Gastrocnemius medialis (tissue), 4 donors: ENCODE measurements at regions not wholly inside any gene's neighbourhood (a gene's known extent, or its start where the extent isn't known, plus 50 kb on each side); places are given as distances from the start of the nearest gene placed in this dataset.

Source experiments
- ATAC-seq, 2 donors: fragments of 150-250 bp; one replicate each; pipeline ENCODE4 v1.9.1; 2016
- DNase-seq, 2 donors: peaks; one replicate each; pipeline ENCODE4 v3.0.0-alpha.2; 2019
- H3K27ac ChIP-seq, 4 donors: fragments of 200-600 bp; sonication (generic); 1 replicate in 1 of 4; 2 replicates in 3 of 4; pipeline ENCODE4 v1.5.1; 2016 to 2018; ENCODE audit warnings: mild to moderate bottlenecking in 2 of 4, moderate library complexity in 1 of 4
- H3K27me3 ChIP-seq, 3 donors: fragments of 200-600 bp; sonication (generic) in 2 of 3; 1 replicate in 1 of 3; 2 replicates in 2 of 3; pipeline versions ENCODE4 v1.5.1 to v1.6.0; 2016 to 2019; ENCODE audit warnings: mild to moderate bottlenecking in 1 of 3, moderate library complexity in 1 of 3
- H3K36me3 ChIP-seq, 2 donors: fragments of 200-600 bp; sonication (generic) in 1 of 2; one replicate each; pipeline ENCODE4 v1.5.1; 2017 to 2018
- H3K4me1 ChIP-seq, 2 donors: fragments of 200-600 bp; sonication (generic) in 1 of 2; one replicate each; pipeline ENCODE4 v1.5.1; 2016 to 2017; ENCODE audit warnings: mild to moderate bottlenecking in 2 of 2
- H3K4me3 ChIP-seq, 4 donors: fragments of 200-600 bp; sonication (generic) in 3 of 4; 1 replicate in 1 of 4; 2 replicates in 3 of 4; pipeline ENCODE4 v1.5.1; 2016 to 2019; ENCODE audit warnings: mild to moderate bottlenecking in 2 of 4
- H3K9me3 ChIP-seq, 3 donors: fragments of 200-600 bp; sonication (generic) in 2 of 3; 1 replicate in 1 of 3; 2 replicates in 2 of 3; pipeline ENCODE4 v1.5.1; 2016 to 2019
- POLR2A ChIP-seq, 2 donors: fragments of 450-650 bp; IDR thresholded peaks; one replicate each; pipeline ENCODE4 v1.6.1; 2017; ENCODE audit warnings: antibody characterized with exemption in 2 of 2, mild to moderate bottlenecking in 2 of 2, moderate library complexity in 2 of 2
- in situ Hi-C, 4 donors: fragments of 200-750 bp; cut with MboI; loops; one replicate each; pipeline versions ENCODE4 v1.15.0 to v1.8.0; 2017; ENCODE audit warnings: low sequenced_read_pairs in 4 of 4
- intact Hi-C: fragments of 100-400 bp; cut with DNase I; formaldehyde crosslinking; loops from one replicate; pipeline ENCODE4 v1.15.1; 2023; ENCODE audit warnings: low total_unique reads
- TF ChIP-seq, protein P1 (sequence below), 5 experiments: fragments of 450-650 bp in 3 of 5; fragments of 200-600 bp in 2 of 5; sonication (generic) in 2 of 5; IDR thresholded peaks in 4 of 5; conservative IDR thresholded peaks in 1 of 5; 1 replicate in 4 of 5; 2 replicates in 1 of 5; pipeline ENCODE4 v1.5.1; 2016 to 2019; ENCODE audit warnings: antibody characterized with exemption in 5 of 5, mild to moderate bottlenecking in 3 of 5, moderate library complexity in 3 of 5

DNA sequence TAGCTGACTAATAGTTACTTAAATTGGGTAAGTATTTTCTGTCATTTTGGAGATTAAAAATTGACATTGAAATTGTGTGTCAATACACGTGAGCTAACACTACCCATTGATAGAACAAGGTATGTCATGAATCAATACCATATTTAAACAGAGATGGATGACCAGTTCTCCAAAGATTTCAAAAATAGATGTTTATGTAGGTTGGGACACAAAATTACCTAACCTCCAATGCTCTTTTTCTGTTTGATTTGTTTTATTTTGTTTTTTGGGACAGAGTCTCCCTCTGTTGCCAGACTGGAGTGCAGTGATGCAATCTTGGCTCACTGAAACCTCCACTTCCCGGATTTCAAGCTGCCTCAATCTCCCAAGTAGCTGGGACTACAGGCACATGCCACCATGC lies 1491.7 kb downstream of the GRIK2 start:
- no peaks in the 10 kb centered on the region for H3K4me1 ChIP-seq
- H3K36me3 ChIP-seq, result no peaks in the 10 kb centered on the region
- intact Hi-C loops (no loop called here), in situ Hi-C loops (no loop called here)
- H3K9me3 ChIP-seq, result no peaks in the 10 kb centered on the region
- H3K27ac ChIP-seq, result no peak overlapping the region
- ATAC-seq (no peak), DNase-seq (no peak)
- no peaks in the 10 kb centered on the region for H3K27me3 ChIP-seq
- no peak overlapping the region for H3K4me3 ChIP-seq
- TF ChIP-seq POLR2A (IDR thresholded peaks at IDR 0.05), result no peak
- TF ChIP-seq, protein P1, sequence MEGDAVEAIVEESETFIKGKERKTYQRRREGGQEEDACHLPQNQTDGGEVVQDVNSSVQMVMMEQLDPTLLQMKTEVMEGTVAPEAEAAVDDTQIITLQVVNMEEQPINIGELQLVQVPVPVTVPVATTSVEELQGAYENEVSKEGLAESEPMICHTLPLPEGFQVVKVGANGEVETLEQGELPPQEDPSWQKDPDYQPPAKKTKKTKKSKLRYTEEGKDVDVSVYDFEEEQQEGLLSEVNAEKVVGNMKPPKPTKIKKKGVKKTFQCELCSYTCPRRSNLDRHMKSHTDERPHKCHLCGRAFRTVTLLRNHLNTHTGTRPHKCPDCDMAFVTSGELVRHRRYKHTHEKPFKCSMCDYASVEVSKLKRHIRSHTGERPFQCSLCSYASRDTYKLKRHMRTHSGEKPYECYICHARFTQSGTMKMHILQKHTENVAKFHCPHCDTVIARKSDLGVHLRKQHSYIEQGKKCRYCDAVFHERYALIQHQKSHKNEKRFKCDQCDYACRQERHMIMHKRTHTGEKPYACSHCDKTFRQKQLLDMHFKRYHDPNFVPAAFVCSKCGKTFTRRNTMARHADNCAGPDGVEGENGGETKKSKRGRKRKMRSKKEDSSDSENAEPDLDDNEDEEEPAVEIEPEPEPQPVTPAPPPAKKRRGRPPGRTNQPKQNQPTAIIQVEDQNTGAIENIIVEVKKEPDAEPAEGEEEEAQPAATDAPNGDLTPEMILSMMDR (IDR thresholded peaks at IDR 0.05 in 4 of 5, conservative IDR thresholded peaks at IDR 0.05 in 1 of 5), result no peak

- ATAC-seq (no peak), DNase-seq (no peak)
- Histone ChIP-seq H3K27me3 (no peaks in the 10 kb centered on the region), H3K4me3 (no peak overlapping the region), H3K4me1 (no peaks in the 10 kb centered on the region), H3K9me3 (no peaks in the 10 kb centered on the region), H3K27ac (no peak overlapping the region), H3K36me3 (no peaks in the 10 kb centered on the region)
- in situ Hi-C loops, result no loop called here
- intact Hi-C loops, result no loop called here
- TF ChIP-seq, protein P1 (IDR thresholded peaks at IDR 0.05 in 4 of 5, conservative IDR thresholded peaks at IDR 0.05 in 1 of 5), result no peak
- TF ChIP-seq POLR2A (IDR thresholded peaks at IDR 0.05), result no peak
Measured at GRCh38 chr6:102853249-102853955, 1459.9 kb downstream of the GRIK2 start.

DNA sequence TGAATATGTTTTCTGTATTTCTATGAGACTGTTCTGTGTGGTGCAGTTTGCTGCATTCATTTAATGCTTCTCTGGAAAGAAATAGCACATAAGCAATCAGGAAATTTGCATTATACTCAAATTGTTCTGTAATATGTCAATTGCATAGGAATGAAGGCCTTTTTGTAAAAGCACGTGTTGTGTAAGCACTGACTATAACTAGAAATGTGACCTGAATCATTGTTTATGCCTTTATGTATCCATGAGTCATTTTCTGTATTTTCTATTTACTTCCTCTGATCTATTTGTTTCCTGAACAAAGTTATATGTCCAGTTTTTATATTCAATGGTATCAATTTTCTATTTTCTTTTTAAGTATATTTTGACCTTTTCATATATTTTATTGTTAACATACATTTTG lies 1455.3 kb downstream of the GRIK2 start:
- Histone ChIP-seq H3K36me3 (no peaks in the 10 kb centered on the region), H3K9me3 (no peaks in the 10 kb centered on the region), H3K27ac (no peak overlapping the region), H3K4me1 (no peaks in the 10 kb centered on the region), H3K27me3 (no peaks in the 10 kb centered on the region), H3K4me3 (no peak overlapping the region)
- in situ Hi-C loops, result no loop called here
- intact Hi-C loops, result no loop called here
- TF ChIP-seq POLR2A (IDR thresholded peaks at IDR 0.05), result no peak
- TF ChIP-seq, protein P1 (IDR thresholded peaks at IDR 0.05 in 4 of 5, conservative IDR thresholded peaks at IDR 0.05 in 1 of 5), result no peak
- DNase-seq (no peak), ATAC-seq (no peak)

GRCh38 chr6:102848210-102848609 lies 1454.7 kb downstream of the GRIK2 start:
- Histone ChIP-seq H3K27ac (no peak overlapping the region), H3K36me3 (no peaks in the 10 kb centered on the region), H3K9me3 (no peaks in the 10 kb centered on the region), H3K4me3 (no peak overlapping the region), H3K4me1 (no peaks in the 10 kb centered on the region), H3K27me3 (no peaks in the 10 kb centered on the region)
- TF ChIP-seq, protein P1 (IDR thresholded peaks at IDR 0.05 in 4 of 5, conservative IDR thresholded peaks at IDR 0.05 in 1 of 5), result no peak
- no peak for TF ChIP-seq POLR2A (IDR thresholded peaks at IDR 0.05)
- ATAC-seq, result no peak
- in situ Hi-C loops (no loop called here), intact Hi-C loops (no loop called here)
- no peak for DNase-seq

- in situ Hi-C loops, result no loop called here
Measured at GRCh38 chr6:102841060-102841459, 1447.6 kb downstream of the GRIK2 start.

More at GRCh38 chr6:102841060-102841459, 1447.6 kb downstream of the GRIK2 start:
- H3K36me3 ChIP-seq, result no peaks in the 10 kb centered on the region
- no peak for ATAC-seq
- intact Hi-C loops, result no loop called here
- DNase-seq, result no peak
- H3K4me1 ChIP-seq, result no peaks in the 10 kb centered on the region
- no peaks in the 10 kb centered on the region for H3K9me3 ChIP-seq
- H3K27ac ChIP-seq, result no peak overlapping the region
- H3K4me3 ChIP-seq, result no peak overlapping the region
- no peaks in the 10 kb centered on the region for H3K27me3 ChIP-seq
- TF ChIP-seq POLR2A (IDR thresholded peaks at IDR 0.05), result no peak
- TF ChIP-seq, protein P1 (IDR thresholded peaks at IDR 0.05 in 4 of 5, conservative IDR thresholded peaks at IDR 0.05 in 1 of 5), result no peak
